Suppressor macrophage treated with lipopolysaccharide for 1 hour (primary cell): ENCODE measurements at regions not wholly inside any gene's neighbourhood (a gene's known extent, or its start where the extent isn't known, plus 50 kb on each side); places are given as distances from the start of the nearest gene placed in this dataset.

Source experiments
- DNase-seq, 3 donors: peaks; one replicate each; pipeline ENCODE4 v3.0.0-alpha.2; 2020 to 2022

DNA sequence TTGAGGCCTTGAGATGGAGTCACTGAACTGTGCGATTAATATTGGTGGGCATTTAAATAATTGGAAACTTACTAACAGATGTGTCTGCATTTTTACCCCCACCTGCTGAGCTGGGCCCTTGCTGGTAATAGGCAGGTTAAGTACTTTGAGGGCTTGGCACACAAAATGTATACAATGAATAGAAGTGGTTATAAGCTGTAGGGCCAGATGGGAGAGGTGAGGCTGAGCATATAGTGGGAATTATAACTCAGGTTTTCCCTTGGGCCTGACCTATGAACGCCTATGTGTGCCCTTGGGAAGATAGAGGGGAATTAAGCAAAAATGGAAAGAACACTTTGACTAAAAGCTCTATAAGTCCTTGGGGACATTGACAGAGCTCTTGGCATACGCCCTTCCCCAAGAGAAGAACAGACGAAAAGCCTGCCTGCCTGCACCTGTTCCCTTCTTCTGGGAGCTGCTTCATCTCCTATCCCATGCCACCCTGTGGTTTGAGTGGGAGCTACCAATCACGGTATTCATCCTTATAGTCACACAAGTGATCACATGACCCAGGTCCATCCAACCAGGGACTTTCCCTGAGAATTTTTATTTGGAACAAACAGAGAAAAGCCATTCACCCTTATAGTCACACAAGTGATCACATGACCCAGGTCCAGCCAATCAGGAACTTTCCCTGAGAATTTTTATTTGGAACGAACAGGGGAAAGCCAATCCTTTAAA lies 260.7 kb upstream of the CSF3R start:
- DNase-seq = peak in 1 of 3 donors; percentile 7

- no peak for DNase-seq
Measured at GRCh38 chr1:36741066-36741465, 258.4 kb upstream of the CSF3R start.

- DNase-seq = no peak
Measured at GRCh38 chr1:36740446-36740845, 257.7 kb upstream of the CSF3R start.

GRCh38 chr1:36739703-36740289 lies 257.1 kb upstream of the CSF3R start:
- DNase-seq = no peak

DNA sequence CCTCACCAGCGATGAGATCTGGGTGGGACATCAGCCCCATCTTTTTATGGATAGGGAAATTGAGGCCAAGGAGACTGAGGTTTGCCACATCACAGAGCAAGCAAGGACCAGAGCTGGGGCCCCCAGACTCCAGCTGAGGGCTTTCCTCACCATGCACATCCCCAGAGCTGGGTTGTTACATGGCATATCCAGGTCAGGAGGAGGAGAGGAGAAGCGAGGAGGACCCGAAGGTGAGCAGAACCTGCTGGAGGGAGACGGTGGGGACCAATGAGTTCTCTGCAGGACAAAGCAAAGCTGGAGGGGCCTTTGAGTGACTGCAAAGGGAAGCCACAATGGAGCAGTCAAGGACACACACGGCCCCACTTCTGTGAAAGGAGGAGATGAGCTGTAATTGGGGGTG lies 255.5 kb upstream of the CSF3R start:
- no peak for DNase-seq

- DNase-seq = no peak
Measured at GRCh38 chr1:36737767-36738166, 255.1 kb upstream of the CSF3R start.

DNA sequence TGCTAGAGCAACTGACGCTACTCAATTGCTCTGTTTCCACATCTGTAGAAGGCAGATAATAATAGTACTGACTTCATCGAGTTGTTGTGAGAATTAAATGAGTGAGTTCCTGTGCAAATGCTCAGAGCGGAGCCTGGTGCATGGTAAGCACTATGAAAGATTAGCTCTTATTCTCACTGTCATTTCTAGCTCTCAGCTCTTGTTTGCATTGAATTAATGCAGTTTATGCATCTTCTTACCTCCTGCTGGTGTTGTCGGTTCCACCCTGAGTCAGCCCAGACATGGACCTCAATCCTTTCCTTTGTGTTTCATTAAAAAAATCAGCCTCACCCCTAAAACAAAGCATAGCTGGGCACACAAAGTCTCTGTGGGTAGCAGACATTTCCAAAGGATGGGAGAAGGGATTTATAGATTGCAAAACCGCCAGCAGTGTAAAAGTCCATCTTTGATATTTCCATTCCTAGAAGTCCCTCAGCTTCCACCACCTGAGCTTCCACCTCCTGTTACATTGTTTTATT lies 254.4 kb upstream of the CSF3R start:
- no peak for DNase-seq

DNA sequence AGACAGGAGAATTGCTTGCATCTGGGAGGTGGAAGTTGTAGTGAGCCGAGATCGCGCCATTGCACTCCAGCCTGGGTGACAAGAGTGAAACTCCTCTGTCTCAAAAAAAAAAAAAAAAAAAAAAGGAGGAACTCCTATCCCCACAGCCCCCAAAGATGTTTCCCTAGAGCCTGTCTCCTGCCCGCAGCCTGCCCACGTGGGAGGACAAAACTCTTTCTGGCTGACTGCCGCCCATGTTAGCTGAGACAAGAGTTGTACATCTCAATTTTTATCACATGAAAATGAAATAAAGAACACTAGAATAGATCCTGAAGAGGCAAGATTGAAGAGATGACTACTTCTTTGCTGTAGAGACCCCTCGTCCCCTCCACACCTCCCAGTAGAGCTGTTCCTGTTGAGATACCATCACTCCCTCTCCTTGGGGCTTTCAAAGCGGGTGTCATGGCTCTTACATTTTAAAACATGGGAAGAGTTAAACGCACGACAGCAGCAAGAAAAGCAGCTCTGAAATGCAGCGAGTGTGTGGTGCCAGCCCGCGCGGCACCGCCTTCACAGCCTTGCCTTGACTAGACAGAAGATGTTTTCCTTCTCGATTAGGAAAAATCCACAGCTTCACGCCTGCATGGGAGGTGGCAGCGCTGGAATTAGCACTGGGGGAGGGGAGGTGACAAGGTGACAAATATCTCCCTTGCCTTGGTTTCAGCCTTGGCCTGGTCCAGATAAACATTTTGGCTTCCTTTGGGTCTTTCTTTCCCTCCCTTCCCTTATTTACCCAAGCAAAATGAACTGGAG lies 253.4 kb upstream of the CSF3R start:
- DNase-seq = no peak

GRCh38 chr1:36735436-36735835 lies 252.7 kb upstream of the CSF3R start:
- DNase-seq = no peak

DNA sequence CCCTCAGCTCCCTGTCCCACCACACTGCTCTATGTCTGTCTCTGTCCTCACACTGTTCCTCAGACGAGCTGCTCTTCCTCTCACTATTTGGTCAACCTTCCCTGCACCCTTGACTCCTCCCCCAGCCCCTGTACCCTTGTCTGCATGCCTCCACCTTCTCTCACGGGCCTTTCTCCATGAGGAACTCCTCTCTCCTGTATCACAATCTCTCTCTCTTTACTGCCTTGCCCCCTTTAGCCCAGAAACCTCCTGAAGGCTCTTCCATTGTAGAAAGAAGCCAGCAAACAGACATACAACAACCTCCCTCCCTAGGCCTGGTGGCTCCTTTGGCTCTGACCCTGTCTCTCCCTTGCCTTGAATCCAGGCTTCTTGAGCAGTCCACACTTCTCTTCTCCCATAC lies 251.6 kb upstream of the CSF3R start:
- no peak for DNase-seq

- DNase-seq = no peak
Measured at GRCh38 chr1:36733748-36734147, 251.0 kb upstream of the CSF3R start.

DNA sequence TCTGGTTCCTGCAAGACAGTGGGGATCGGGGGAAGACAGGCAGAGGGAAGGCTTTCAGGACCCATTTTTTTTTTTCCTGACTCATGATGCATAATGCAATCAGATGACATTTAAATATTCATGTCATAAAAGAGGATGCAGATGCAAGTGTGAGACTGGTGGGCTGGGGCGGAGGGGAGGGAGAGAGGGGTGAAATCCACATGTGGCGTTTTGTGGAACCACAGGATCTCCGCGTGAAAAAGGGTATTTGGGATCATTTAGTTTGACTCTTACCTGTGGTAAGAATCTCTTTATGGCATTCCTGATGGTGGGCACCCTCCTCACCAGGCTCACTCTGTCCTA lies 249.3 kb upstream of the CSF3R start:
- no peak for DNase-seq

DNA sequence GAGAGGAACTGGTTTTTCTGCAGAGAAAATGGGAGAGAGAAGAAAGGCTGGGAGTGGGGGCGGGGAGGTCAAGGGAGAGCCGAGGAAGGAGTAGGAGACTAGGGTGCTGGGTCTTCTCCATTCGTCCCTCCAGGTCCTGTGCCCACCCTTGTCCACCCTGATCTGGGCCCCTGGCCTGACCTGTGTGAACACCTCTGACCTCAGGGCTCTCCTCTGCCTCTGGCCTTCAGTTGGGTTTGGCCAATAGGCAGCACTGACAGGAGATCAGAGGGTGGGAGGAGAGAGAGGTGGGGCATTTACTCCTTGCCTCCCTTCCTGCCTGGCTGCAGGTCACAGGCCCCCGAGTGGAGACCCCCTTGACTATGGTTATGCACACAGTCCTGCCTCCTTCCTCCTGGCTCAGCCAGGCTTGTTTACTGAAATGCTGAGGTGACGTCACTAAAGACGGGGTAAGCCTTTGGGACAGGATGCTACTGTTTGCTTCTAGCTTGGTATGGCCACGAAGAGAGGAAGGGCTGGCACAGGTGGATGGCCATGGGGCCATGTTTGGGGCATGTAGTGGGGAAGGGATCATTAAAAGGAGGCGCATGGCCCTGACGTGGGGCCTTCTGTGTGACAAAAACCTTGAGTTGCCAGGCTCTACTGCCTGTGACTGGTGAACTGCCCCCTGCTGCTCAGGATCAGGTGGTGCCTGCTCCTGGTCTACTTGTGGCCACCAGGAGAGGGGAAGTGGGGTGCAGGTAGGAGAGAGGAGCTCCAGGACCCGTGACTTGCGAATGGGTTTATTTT lies 248.7 kb upstream of the CSF3R start:
- DNase-seq = peak in 1 of 3 donors; percentile 3

- DNase-seq = no peak
Measured at GRCh38 chr1:36730599-36730998, 247.9 kb upstream of the CSF3R start.

DNA sequence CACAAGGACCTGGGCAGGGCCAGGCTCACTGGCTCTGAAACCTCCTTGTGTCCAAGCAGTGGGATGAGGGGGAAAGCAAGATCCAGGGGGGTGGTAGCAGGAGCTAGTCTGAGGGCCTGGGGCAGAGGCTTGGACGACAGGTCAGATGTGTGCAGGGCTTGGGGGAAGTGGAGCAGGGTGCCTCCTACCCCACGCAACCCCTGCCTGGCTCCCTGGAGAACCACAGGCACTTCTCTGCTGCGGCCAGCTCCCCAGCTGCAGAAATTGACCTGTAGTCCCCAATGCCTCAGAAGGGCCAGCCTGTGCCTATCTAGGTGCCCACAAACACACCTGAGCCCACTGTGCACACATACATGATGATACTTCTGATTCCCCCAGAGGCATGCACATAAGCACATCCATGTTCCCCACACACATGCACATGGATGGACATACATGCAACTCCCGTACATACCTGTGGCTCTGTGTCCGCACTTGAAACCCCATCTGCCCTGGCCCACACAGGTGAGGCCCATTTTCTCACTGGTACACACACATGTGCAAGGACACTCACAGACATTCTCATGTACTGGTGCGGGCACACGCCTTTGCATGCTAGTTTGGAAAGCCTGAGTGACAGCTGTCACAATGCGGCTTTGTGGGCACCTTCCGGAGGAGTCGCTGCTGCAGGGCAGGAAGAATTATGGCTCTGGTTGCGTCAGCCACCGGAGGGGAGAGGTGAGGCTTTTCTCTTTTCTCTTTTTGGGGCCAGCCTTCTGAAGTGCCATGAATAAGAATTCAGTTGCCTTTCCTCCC lies 247.2 kb upstream of the CSF3R start:
- DNase-seq = no peak

DNA sequence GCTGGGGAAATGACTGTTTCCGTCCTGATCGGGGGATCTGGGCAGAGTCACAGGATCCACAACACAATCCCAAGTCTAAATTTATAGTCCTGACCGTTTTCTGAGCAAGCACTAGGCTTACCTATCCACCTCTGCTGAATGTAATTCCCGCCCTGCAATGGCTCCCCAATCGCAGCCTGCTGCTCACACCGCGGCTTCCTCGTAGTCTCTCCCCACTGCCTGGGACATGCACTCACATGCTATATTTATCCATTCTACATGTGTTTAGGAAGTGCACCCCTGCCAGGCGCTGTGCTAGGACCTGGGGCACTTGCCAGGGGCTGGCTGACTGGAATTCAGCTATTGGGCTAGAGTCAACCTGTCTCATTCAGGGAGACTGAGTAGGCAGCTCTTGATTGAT lies 246.6 kb upstream of the CSF3R start:
- DNase-seq = no peak

DNA sequence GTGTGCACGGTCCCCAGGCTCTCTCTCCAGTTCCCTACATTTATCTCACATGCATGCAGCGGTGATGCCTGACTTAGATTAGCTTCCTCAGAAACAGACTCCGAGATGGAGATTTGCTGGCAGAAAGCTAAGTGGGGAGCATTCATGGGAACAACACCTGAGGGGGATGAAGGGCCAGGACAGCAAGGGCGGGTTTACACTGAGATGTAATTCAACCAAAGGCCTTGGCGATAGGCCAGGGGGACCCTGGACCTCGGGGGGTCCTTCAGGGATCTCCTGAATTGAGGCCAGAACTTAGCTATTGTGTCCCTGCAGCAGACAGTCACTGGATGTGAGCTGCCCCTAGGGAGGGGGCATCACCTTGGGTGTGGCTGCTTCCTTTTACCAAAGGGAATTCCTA lies 246.1 kb upstream of the CSF3R start:
- no peak for DNase-seq

DNA sequence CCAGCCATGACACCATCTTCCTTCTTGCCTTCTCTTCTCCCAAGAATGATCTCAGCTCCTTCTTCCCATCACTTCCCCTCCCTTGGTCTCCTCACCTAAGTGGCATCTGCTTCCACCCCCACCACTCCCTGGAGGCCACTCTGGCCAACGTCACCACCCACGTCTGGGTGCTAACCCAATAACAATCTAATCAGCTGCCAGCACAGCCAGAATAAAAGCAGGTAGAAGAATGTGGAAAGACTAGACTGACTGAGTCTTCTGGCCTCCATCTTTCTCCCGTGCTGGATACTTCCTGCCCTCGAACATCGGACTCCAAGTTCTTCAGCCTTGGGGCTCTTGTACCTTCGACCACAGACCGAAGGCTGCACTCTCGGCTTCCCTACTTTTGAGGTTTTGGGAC lies 245.3 kb upstream of the CSF3R start:
- no peak for DNase-seq

DNA sequence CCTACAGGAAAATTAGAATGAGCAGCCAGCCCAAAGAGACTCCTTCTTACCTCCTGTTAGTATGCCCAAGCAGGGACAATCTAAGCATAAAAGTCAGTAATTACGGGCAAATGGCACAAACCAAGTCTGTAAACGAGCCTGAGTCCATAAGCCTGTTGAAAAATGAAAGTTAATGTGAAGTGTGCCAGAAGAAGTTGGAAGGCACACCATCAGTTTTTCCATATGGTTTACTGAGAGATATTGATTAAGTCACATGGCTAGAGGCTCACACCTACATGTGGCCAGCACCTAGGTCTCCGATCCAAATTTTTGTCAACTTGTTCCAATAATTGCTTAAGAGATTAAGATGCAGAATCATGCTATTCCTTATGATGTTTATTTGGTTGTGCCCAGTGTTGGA lies 242.4 kb upstream of the CSF3R start:
- DNase-seq = no peak

DNA sequence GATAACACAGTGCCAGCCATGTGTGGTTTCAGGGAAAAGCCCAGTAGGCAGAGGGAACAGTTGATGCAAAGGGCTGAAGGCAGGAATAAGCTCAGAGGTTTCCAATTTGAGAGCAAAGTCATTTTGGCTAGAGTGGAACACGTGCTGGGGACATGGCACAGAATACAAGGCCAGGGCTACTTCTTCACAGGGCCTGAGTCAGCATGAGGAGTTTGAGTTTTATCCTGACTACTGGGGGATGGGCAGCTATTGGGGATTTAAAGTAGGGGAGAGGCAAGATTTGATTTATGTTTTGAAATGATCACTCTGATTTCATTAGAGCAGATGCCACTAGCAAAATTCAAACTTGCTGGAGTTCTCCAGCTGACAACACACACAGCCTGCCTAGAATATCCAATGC lies 241.1 kb upstream of the CSF3R start:
- DNase-seq = no peak

GRCh38 chr1:36722871-36723270 lies 240.2 kb upstream of the CSF3R start:
- no peak for DNase-seq

DNA sequence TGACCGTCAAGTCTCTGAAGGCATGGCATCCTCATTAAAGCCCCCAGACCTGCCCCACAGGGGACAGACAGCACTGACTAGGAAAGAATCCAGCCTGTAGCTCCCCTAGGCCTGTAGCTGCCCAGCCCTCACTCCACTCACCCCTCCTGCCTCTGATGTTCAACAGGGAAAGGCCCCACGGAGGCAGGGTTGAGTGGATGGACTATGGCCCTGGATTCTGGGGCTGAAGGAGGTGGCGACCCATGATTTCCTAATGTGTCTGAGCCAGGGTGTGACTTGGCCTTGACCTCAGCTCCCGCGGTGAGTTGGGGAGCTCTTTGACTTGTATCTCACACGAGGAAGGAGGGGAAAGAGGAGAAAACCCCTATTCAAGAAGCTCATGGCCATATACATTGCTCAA lies 238.5 kb upstream of the CSF3R start:
- DNase-seq = no peak
